ENCODE measurements at regions not wholly inside any gene's neighbourhood (a gene's known extent, or its start where the extent isn't known, plus 50 kb on each side); places are given as distances from the start of the nearest gene placed in this dataset.

GRCh38 chr12:86627001-86627400 is 370.8 kb upstream of the MGAT4C start:
- Histone ChIP-seq H3K36me3 (ENCODE audit: insufficient read depth, low read length) (no peaks in the 10 kb centered on the region), H4K20me1 (ENCODE audit: insufficient read depth) (no peaks in the 10 kb centered on the region), H3F3A (ENCODE audit: insufficient read depth, low read length, poor library complexity, severe bottlenecking) (no peaks in the 10 kb centered on the region), H3K9me2 (ENCODE audit: insufficient read depth, low read length) (no peaks in the 10 kb centered on the region), H3K4me3 (ENCODE audit: low read length) (no peak overlapping the region), H3K4me2 (ENCODE audit: low read length) (no peak overlapping the region), H3K9me3 (ENCODE audit: low read length) (peaks cover 7% of the 10 kb centered on the region), H3K27ac (ENCODE audit: low read length) (no peak overlapping the region), H3K9ac (ENCODE audit: low read length) (no peak overlapping the region), H3K79me2 (replicated peaks; ENCODE audit: insufficient read depth, low read length) (no peaks in the 10 kb centered on the region), H3K27me3 (ENCODE audit: insufficient read depth, low read depth, low read length) (no peaks in the 10 kb centered on the region), H2AFZ (ENCODE audit: low read depth, low read length) (no peak overlapping the region)
- TF ChIP-seq TAF1 (IDR thresholded peaks at IDR 0.05; ENCODE audit: low read depth) (no peak), RAD21 (conservative IDR thresholded peaks at IDR 0.05) (no peak), MXI1 (conservative IDR thresholded peaks at IDR 0.05; ENCODE audit: poor library complexity, severe bottlenecking) (no peak), SMC3 (conservative IDR thresholded peaks at IDR 0.05; ENCODE audit: poor library complexity) (no peak), EP300 (conservative IDR thresholded peaks at IDR 0.05; ENCODE audit: poor library complexity, severe bottlenecking) (no peak), REST (IDR thresholded peaks at IDR 0.05; ENCODE audit: borderline replicate concordance) (no peak), POLR2AphosphoS5 (IDR thresholded peaks at IDR 0.05) (no peak)
- TF ChIP-seq, protein P1, sequence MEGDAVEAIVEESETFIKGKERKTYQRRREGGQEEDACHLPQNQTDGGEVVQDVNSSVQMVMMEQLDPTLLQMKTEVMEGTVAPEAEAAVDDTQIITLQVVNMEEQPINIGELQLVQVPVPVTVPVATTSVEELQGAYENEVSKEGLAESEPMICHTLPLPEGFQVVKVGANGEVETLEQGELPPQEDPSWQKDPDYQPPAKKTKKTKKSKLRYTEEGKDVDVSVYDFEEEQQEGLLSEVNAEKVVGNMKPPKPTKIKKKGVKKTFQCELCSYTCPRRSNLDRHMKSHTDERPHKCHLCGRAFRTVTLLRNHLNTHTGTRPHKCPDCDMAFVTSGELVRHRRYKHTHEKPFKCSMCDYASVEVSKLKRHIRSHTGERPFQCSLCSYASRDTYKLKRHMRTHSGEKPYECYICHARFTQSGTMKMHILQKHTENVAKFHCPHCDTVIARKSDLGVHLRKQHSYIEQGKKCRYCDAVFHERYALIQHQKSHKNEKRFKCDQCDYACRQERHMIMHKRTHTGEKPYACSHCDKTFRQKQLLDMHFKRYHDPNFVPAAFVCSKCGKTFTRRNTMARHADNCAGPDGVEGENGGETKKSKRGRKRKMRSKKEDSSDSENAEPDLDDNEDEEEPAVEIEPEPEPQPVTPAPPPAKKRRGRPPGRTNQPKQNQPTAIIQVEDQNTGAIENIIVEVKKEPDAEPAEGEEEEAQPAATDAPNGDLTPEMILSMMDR (IDR thresholded peaks at IDR 0.05; ENCODE audit: poor library complexity, severe bottlenecking) = no peak

DNA sequence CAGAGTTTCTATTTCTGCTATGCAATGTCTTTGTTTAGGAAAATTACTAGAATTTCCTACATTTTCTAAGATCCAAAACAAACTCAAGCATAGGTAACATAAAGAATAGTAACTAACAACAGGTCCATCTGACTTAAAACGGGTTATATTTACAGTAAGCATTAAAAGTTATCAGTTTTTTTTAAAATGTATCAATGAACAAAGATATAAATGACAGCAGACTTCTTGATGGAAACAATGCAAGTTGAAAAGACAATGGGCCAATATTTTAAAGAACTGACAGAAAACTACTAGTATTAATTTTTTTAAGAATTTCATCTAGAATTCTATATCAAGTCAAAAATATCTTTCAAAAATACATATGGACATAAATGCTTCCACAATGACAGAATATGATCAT is 367.1 kb upstream of the MGAT4C start:
- H3F3A ChIP-seq (ENCODE audit: insufficient read depth, low read length, poor library complexity, severe bottlenecking) = no peaks in the 10 kb centered on the region
- H2AFZ ChIP-seq (ENCODE audit: low read depth, low read length) = no peak overlapping the region
- peaks cover 7% of the 10 kb centered on the region for H3K9me3 ChIP-seq (ENCODE audit: low read length)

More for the DNA sequence above, 367.1 kb upstream of the MGAT4C start:
- Histone ChIP-seq H3K9me2 (ENCODE audit: insufficient read depth, low read length) (no peaks in the 10 kb centered on the region), H3K4me3 (ENCODE audit: low read length) (no peak overlapping the region), H3K4me2 (ENCODE audit: low read length) (no peak overlapping the region), H3K27ac (ENCODE audit: low read length) (no peak overlapping the region), H4K20me1 (ENCODE audit: insufficient read depth) (no peaks in the 10 kb centered on the region), H3K27me3 (ENCODE audit: insufficient read depth, low read depth, low read length) (no peaks in the 10 kb centered on the region), H3K36me3 (ENCODE audit: insufficient read depth, low read length) (no peaks in the 10 kb centered on the region), H3K9ac (ENCODE audit: low read length) (no peak overlapping the region), H3K79me2 (replicated peaks; ENCODE audit: insufficient read depth, low read length) (no peaks in the 10 kb centered on the region)
- TF ChIP-seq SMC3 (conservative IDR thresholded peaks at IDR 0.05; ENCODE audit: poor library complexity) (no peak), POLR2AphosphoS5 (IDR thresholded peaks at IDR 0.05) (no peak), EZH2 (IDR thresholded peaks at IDR 0.05; ENCODE audit: borderline replicate concordance, insufficient read depth, low read length, poor library complexity, severe bottlenecking) (no peak)
- TF ChIP-seq, protein P1 (IDR thresholded peaks at IDR 0.05; ENCODE audit: poor library complexity, severe bottlenecking) = no peak

Data from neural cell (in vitro differentiated cells).